ENCODE measurements at regions not wholly inside any gene's neighbourhood (a gene's known extent, or its start where the extent isn't known, plus 50 kb on each side); places are given as distances from the start of the nearest gene placed in this dataset.
A peak's percentile ranks its signal among the peaks of the same experiment; 100 is the strongest.
"Not testable (repeated sequence)": the region's sequence is repeated elsewhere in the genome, so short reads cannot be mapped to it uniquely, and the experiment has no call there.

DNA sequence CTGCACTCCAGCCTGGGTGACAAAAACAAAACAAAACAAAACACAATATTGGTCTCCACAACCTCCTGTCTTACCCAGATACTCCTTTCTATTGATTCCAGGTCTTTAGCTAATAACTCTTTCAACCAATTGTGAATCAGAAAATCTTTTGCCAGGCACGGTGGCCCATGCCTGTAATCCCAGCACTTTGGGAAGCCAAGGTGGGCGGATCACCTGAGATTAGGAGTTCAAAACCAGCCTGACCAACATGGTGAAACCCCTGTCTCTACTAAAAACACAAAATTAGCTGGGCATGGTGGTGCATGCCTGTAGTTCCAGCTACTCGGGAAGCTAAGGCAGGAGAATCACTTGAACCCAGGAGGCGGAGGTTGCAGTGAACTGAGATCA is 88.5 kb upstream of the METTL9 start:
- H3K27me3 Mint-ChIP-seq (ENCODE audit: low read depth), result not testable (repeated sequence)
- peaks cover 87% of the 10 kb centered on the region for H3K4me1 Mint-ChIP-seq
- peaks cover 11% of the 10 kb centered on the region for H3K36me3 Mint-ChIP-seq (ENCODE audit: low read depth)

DNA sequence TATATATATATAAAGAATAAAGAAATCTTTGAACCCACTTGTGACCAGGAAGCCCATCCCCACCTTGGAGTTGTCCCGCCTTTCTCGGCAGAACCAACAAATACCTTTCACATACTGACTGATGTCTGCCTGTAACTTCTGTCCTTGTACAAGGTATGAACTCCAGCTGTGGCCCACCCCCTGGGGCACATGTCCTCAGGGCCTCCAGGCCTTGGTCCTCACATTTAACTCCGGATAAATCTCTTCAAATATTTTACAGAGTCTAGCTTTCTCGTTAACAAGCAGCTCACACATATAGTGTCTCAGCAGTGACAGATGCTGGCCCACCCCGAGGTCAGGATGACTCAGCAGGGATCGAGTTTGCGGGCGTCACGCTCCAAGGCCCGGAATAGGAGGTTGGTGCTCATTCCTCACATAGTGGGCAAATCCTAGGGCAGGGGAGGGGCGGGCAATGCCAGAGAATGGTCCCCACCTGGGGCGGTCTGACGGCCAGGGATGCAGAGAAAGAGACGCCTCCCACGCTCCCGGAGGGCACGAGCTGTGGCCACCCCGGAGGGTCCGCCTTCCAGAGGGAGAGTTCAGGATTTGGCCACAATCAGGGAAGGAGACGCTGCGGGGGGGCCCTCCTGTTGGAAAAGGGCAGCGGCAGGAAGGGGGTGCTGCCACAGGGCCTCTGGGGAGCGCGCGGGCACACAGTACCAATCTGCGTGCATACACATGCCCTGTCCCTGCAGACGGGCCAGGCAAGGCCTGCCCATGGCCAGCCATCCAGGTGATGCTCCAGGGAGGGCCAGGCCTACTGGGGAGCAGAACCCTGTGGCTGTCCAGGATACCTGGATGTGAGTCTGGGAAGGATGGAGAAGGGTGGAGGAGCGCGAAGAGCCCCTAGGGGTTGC is 87.8 kb upstream of the METTL9 start:
- peaks cover 85% of the 10 kb centered on the region for H3K4me1 Mint-ChIP-seq

More for the DNA sequence above, 88.5 kb upstream of the METTL9 start:
- not testable (repeated sequence) for H3K4me3 Mint-ChIP-seq, H3K9me3 Mint-ChIP-seq
- H3K27ac Mint-ChIP-seq, result peak overlapping the region in 2 of 3 experiments; percentile 92 to 93

DNA sequence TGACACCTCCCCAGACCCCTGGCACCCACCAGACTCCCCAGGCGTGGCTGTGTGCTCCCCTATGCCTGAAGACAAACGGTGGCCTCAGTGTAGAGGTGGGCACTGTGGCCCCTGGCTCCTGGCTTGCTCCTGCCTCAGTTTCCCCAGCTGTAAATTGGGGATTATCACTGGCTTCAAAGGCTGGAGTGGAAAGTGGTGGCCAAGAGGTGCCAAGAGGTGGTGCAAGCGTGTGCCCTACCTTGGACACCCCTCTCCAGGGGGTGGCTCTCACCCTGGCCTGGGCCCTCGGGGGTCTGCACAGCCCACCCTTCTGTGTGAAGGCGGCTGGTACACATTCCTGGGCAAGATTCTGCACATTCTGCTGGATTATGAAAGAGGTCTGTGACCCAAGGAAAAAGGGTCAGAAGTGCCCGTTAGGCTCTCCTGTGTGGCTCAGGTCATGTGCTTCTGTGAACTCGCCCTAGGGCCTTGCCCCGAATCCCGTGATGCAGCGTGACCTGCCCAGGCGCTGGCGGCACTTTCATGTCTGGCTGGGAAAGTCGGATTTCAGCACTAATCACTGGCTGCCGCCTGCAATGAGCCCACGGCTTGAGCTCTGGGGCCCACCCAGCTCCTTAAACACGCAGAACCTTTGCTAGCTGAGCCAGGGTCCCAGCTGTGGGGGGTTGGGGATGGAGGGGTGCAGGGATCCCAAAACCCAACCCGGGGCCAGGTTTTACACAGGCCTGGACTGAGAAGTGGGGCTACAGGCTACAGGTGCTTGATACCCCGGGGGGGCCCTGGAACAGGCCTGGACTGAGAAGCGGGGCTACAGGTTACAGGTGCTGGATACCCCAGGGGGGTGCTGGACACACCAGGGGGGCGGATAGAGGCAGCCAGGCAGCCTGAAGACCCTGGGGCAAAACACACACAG is 86.8 kb upstream of the METTL9 start:
- Mint-ChIP-seq H3K36me3 (ENCODE audit: low read depth) (peaks cover 11% of the 10 kb centered on the region), H3K27ac (peak overlapping the region; percentile 42 to 69 (median 46)), H3K4me1 (peaks cover 77% of the 10 kb centered on the region)
- not testable (repeated sequence) for H3K27me3 Mint-ChIP-seq (ENCODE audit: low read depth); H3K4me3 Mint-ChIP-seq; H3K9me3 Mint-ChIP-seq

More for the DNA sequence above, 87.8 kb upstream of the METTL9 start:
- peak overlapping the region; percentile 88 to 93 (median 92) for H3K27ac Mint-ChIP-seq
- not testable (repeated sequence) for H3K9me3 Mint-ChIP-seq; H3K27me3 Mint-ChIP-seq (ENCODE audit: low read depth)
- peak overlapping the region; percentile 38 to 65 (median 50) for H3K4me3 Mint-ChIP-seq
- H3K36me3 Mint-ChIP-seq (ENCODE audit: low read depth), result peaks cover 11% of the 10 kb centered on the region

DNA sequence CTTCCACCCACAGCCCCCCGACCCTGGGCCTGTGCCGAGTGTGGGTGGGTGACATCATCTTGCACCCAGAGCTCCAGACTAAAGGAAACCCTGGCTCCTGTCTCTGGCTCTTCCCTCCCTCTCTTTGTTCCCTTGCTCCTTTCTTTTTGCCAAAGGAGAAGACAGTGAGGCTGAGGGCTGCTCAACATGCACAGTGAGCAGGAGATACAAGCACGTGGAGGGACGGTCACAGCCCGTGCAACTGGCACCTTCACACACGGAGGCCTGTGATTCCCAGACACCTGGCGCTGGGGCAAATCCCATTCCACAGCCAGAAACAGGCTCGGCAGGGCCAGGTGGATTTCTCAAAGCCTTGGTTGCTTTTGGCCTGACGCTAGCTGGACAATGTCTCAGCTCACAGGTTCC is 86.0 kb upstream of the METTL9 start:
- Mint-ChIP-seq H3K4me1 (peaks cover 75% of the 10 kb centered on the region), H3K4me3 (peak overlapping the region in 2 of 3 experiments; percentile 19 to 52), H3K36me3 (ENCODE audit: low read depth) (peaks cover 11% of the 10 kb centered on the region), H3K27ac (peak overlapping the region; percentile 69 to 85 (median 77))
- not testable (repeated sequence) for H3K9me3 Mint-ChIP-seq; H3K27me3 Mint-ChIP-seq (ENCODE audit: low read depth)

DNA sequence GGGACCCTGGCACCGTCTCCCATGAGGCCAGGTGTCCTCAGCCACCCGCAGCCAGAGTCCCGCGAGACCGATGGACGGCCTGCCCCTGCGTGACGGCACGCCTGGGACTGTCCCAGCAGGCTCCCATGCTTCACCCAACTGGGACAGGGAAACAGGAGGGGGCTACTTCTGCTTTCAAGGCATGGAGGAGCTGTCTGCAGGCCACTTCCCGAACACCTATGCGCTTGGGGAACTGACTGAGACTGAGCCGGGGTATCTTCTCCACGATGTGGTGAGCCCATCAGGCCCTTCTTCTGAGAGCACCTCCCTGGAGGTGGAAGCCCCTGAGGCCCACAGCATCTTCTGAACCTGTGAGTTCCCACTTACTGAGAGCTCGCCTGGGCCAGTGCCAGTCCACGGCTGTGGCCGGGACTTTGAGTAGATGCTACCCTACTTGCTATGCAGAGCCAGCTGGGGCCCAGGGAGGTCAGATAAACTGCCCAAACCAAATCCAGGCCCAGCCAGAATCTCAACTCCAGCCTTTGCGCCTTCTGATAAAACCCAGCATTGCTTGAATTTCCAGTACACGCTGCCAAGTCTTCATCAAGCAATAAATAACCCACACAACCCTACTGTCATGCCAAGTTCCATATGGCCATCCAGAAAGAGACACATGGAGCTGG is 85.4 kb upstream of the METTL9 start:
- Mint-ChIP-seq H3K4me1 (peaks cover 74% of the 10 kb centered on the region), H3K36me3 (ENCODE audit: low read depth) (peaks cover 11% of the 10 kb centered on the region), H3K27ac (peak overlapping the region; percentile 69 to 85 (median 83)), H3K4me3 (peak overlapping the region; percentile 4 to 69 (median 13))
- H3K27me3 Mint-ChIP-seq (ENCODE audit: low read depth); H3K9me3 Mint-ChIP-seq: not testable (repeated sequence)

DNA sequence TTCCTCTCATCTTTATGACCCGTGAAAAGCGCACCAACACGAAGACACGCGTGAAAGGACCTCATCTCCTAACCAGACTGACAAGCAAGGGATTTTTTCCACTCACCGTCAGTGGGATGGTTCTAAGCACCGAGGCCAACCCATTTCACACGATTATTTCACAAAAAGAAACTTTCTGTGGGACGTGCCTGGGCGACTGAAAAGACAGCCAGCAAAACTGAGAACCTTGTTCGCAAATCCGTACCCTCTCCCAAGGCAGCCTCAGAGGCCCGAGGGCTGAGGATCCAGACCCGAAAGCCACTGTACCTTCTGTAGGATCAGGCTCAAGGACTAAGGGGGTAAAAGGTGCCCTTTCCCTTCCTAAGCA is 84.9 kb upstream of the METTL9 start:
- H3K27me3 Mint-ChIP-seq (ENCODE audit: low read depth); H3K9me3 Mint-ChIP-seq: not testable (repeated sequence)
- peaks cover 74% of the 10 kb centered on the region for H3K4me1 Mint-ChIP-seq
- H3K27ac Mint-ChIP-seq, result peak overlapping the region; percentile 69 to 85 (median 83)
- H3K4me3 Mint-ChIP-seq, result peak overlapping the region in 2 of 3 experiments; percentile 13 to 69
- peaks cover 11% of the 10 kb centered on the region for H3K36me3 Mint-ChIP-seq (ENCODE audit: low read depth)

DNA sequence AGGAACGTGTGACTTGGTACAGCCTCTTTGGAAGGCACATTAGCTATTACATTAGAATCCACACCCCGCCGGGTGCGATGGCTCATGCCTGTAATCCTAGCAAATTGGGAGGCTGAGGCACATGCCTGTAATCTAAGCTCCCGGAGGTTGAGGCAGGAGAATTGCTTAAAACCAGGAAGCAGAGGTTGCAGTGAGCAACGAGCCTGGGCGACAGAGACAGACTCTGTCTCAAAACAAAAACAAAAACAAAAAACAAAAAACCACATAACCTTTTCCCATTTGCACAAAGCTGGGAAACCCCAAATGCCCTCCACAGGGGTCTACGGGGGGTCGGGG is 82.7 kb upstream of the METTL9 start:
- H3K27ac Mint-ChIP-seq; H3K27me3 Mint-ChIP-seq (ENCODE audit: low read depth); H3K9me3 Mint-ChIP-seq; H3K36me3 Mint-ChIP-seq (ENCODE audit: low read depth): not testable (repeated sequence)
- Mint-ChIP-seq H3K4me1 (peaks cover 62% of the 10 kb centered on the region), H3K4me3 (peak overlapping the region; percentile 31 to 69 (median 66))

DNA sequence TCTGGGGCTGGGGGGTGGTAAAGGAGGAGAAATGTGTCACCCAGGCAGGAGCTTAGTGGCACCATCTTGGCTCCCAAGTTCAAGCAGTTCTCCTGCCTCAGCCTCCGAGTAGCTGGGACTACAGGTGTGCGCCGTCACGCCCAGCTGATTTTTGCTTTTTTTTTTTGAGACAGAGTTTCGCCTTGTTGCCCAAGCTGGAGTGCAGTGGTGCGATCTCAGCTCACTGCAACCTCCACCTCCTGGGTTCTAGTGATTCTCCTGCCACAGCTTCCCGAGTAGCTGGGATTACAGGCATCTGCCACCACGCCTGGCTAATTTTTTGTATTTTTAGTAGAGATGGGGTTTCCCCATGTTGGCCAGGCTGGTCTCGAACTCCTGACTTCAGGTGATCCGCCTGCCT is 82.1 kb upstream of the METTL9 start:
- H3K27me3 Mint-ChIP-seq (ENCODE audit: low read depth); H3K36me3 Mint-ChIP-seq (ENCODE audit: low read depth); H3K9me3 Mint-ChIP-seq: not testable (repeated sequence)
- Mint-ChIP-seq H3K4me3 (peak overlapping the region in 2 of 3 experiments; percentile 50 to 65), H3K27ac (peak overlapping the region in 1 of 3 experiments; percentile 54), H3K4me1 (peaks cover 63% of the 10 kb centered on the region)

DNA sequence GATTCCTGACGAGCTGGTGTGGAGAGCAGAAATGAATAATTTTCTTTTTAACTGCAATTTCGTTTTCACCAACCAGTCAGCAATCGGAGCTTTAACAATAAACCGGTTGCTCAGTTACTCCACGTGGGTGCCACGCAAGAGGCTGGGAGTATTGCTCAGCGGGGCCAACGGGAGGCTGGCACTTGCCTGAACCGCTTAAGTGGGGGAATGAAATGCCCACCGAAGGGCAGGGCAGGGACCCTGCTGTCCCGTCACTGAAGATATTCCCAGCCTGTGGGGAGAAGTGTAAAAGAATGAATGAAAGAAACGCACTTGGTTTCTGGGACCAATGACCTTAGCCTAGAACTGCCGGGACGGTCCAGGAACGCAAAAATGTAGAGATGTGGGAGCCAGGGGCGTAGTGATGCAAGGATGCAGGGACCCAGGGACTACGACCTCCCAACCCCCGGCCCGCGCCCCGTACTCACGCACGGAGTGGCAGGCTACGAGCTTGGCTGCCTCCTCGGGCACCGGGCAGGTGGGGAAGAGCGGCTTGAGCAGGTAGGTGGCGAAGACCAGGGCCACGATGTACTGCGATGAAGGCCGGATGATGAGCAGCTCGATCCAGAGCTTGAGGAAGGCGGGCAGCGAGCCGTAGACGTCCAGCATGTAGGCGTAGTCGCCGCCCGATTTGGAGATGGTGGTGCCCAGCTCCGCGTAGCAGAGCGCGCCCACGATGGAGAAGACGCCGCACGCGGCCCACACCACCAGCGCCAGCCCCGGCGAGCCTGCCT is 79.8 kb upstream of the METTL9 start:
- H3K36me3 Mint-ChIP-seq (ENCODE audit: low read depth); H3K27me3 Mint-ChIP-seq (ENCODE audit: low read depth); H3K9me3 Mint-ChIP-seq: not testable (repeated sequence)
- Mint-ChIP-seq H3K4me3 (peak overlapping the region; percentile 92 to 97 (median 95)), H3K27ac (peak overlapping the region; percentile 87 to 97 (median 93)), H3K4me1 (peaks cover 43% of the 10 kb centered on the region)

DNA sequence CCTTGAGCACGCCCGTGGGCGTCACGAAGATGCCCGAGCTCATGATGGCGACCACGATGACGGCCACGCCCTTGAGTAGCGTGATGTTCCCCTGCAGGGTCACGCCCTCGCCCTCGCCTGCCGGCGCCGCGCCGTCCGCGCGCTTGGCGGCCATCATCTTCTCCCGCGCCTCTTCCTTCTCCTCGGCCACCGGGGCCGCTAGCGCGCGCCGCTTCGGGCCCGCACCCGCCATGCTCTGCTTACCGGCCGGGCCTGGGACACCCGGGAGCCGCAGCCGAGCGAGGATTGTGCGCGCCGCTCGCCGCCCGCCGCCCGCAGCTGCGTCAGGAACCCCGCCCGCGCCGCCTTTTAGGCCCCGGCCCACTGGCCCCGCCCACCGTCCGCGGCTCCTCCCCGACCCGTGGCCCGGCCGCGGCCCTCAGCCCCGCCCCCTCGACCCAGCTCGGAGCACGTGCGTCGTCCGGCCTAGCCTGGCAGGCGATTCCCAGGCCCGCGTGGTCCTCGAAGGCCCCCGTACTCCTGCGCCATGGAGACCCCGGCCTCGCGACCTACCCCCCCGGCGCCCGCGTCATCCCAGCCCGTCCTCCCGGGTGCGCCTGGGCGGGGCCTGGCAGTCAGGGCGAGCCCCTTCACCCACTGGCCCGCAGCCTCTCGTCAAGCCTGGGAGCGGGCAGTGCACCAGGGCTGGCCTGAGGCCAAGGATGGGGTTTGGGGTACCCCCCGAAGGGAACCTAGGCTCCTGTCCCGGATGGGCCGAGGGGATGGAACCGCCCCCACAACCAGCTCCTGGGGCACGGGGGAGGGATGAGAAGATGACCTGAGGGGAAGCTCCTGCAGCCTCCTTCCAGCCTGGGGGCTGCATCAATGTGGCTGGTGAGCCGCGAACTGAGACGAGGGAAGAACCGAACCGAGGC is 79.0 kb upstream of the METTL9 start:
- peak overlapping the region; percentile 66 to 90 (median 87) for H3K27ac Mint-ChIP-seq
- not testable (repeated sequence) for H3K36me3 Mint-ChIP-seq (ENCODE audit: low read depth); H3K9me3 Mint-ChIP-seq; H3K27me3 Mint-ChIP-seq (ENCODE audit: low read depth)
- peaks cover 38% of the 10 kb centered on the region for H3K4me1 Mint-ChIP-seq
- H3K4me3 Mint-ChIP-seq, result peak overlapping the region; percentile 92 to 97 (median 95)

DNA sequence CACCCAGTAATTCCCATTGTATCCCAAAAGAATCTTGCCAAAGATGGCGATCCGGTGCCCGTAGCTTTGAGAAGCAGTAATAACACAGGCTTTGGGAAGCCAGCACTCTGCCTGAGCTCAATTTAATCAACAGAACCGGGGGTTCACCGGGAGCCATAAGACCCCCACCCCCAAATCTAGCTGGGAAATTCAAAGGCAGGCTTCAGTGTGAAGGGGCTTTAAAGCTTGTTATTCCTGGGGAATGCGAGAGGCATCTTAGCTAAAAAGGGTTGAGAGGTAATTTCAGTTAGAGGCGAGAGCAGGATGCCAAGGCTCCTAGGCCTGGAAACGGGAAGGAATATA is 78.4 kb upstream of the METTL9 start:
- peak overlapping the region; percentile 70 to 91 (median 90) for H3K27ac Mint-ChIP-seq
- H3K9me3 Mint-ChIP-seq; H3K36me3 Mint-ChIP-seq (ENCODE audit: low read depth); H3K27me3 Mint-ChIP-seq (ENCODE audit: low read depth): not testable (repeated sequence)
- H3K4me3 Mint-ChIP-seq, result peak overlapping the region; percentile 71 to 80 (median 75)
- peaks cover 31% of the 10 kb centered on the region for H3K4me1 Mint-ChIP-seq

Data from nephron (organoid).